Activated T-helper 1 cell treated with anti-CD3 and anti-CD28 coated beads, Interleukin-2, amount 50 U/mL, for 16 hours (primary cell): ENCODE measurements at regions not wholly inside any gene's neighbourhood (a gene's known extent, or its start where the extent isn't known, plus 50 kb on each side); places are given as distances from the start of the nearest gene placed in this dataset.

Source experiments
- DNase-seq, 2 donors: peaks; one replicate each; pipeline ENCODE4 v3.0.0-alpha.2; 2020; ENCODE audit warnings: low read depth in 1 of 2, low spot score in 1 of 2

DNA sequence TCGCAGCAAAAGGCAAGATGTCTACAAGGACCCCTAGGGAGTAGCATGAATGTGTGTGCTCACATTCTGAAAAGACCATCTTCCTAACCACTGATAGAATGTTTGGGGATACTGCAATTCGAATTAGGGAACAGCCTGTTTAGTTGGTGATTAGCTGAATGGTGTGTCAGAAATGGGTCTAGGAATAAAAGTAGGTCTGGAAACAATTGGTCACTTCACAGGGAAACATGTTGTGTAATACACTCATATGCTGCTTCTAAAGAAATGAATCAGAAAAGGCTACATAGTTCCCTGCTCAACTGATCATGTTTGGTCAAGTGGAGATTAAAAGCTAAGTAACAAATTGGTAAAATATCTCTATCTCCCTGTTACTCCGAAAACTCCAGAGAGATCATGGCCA, 2362.4 kb upstream of the TENM3 start:
- DNase-seq = no peak

DNA sequence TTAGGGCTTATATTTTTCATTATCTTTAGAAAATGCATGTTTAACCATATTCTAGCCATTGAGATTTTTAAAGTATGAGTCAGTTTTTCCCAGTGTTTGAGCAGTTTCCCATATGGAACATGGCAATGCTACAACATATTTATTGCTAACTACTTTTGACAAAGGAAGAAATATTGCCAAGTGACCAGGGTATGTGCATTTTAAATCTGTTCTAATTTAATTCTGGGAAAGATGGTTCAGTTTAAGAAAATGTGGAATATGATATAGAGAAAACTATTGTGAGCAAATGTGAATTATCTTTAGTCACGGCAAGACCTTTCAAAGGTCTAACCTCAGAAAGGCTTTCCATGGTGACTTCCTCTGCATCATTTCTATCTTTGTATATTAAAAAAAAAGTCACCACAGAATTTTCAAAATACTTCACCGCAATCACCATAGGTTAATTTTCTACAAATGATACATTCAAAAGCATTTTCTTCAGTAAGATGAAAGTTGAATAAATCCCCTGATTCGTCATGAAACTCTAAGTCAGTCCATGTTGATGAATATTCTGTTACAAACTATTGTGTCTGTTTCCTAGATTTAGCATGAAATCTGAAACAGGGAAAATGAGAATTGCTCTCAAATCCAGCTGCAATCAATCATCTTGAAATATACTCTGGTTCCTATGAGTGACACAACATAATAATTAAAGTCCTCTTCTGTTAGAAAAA, 2349.0 kb upstream of the TENM3 start:
- no peak for DNase-seq

DNA sequence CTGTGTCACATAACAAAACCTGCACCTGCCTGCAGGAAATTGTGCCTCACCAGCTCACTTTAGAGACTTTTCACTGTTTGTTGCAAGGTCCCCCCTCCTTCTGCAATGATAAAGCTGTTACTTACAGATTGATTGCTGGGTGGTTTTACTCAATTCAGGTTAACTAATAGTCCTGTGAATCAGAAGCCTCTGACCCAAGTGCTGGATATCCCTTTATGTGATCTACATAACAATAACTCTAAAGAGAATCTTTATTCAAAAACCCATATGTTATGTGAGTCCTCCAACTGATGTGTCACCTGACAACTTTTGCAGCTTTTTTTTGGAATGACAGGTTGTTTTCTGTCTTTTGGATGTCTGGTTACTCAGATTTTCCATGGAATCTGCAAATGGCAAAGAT, 2323.6 kb upstream of the TENM3 start:
- DNase-seq = no peak

DNA sequence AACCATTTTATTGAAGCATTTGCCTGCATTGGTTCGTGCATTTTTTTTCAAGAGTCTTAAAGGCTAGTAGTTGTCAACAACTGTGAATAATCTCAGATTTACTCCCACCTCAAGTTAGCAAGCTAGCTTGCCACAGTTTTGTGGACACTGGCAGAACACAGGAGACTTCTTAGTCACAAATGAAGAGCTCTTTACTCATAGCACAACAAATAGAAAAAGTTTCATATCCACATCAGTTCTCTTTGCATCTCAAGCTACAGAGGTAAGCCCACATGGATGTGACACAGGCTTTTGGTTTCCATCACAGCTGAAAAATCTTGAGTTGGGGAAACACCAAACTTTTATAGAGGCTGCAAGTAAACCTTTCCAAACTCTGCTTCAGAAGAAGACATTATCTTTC, 2315.7 kb upstream of the TENM3 start:
- DNase-seq = no peak

DNA sequence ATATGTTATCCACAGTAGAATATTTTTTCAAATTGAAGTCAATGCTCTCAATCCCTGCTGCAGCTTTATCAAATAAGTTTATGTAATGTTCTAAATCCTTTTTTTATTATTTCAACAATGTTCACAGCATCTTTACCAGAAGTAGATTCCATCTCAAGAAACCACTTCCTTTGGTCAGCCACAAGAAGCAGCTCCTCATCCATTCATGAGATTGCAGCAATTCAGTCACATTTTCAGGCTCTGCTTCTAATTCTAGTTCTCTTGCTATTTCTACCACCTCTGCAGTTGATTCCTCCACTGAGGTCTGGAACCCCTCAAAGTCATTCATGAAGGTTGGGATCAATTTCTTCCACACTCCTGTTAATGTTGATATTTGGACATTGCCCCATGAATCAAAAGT, 2301.3 kb upstream of the TENM3 start:
- DNase-seq = no peak

DNA sequence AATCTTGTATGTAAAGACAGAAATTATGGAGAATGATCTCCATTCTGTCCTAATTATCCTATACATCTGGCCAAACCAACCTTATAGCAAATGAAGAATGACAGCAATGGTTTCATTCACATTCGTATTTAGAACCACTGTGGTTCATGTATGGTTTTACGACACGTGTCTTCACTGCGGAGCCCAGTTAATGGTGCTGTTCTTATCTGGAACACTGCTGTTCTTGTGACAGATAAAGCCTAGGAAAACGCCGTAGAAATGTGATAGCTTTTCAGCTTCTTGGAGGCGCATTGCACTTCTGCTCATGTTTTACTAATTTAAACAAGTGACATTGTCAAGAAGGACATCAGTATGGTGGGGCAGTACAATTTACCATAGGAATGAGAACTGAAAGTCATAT, 2266.4 kb upstream of the TENM3 start:
- DNase-seq = no peak

DNA sequence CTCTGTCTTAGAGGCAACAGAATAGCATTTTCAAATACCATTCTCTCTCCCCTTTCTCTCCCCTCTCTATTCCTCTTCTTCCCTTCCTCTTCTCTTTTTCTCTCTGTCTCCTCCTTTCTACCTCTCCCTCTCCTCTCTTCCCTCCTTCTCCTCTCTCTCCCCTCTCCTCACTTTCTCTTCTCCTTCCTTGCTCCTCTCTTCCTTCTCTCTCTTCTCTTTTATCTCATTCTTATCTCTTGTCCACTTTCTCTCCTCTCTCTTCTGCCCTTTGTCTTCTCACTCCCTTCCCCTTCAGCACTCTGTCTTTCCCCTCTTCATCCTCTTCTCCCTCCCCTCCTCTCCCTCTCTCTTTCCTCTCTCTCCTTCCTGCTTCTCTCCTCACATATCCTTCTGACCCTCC, 2265.8 kb upstream of the TENM3 start:
- no peak for DNase-seq

DNA sequence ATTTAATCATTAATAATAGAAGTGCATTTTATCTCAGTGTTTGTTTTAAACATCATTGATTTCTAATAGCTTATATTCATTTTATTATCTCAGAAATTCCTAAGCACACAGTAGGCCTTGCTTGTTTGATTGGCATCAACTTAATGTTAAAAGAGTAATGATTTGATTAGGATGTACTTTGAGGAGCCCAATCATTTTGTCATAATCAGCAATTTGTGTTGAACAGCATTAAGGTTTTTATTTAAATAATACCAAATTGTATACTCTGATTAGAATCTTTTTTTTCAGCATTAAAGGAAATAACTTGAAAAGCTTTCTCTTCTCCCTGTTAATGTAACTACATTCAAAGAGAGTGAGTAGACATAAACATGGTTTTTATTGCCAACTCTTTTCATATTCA, 2262.0 kb upstream of the TENM3 start:
- no peak for DNase-seq

DNA sequence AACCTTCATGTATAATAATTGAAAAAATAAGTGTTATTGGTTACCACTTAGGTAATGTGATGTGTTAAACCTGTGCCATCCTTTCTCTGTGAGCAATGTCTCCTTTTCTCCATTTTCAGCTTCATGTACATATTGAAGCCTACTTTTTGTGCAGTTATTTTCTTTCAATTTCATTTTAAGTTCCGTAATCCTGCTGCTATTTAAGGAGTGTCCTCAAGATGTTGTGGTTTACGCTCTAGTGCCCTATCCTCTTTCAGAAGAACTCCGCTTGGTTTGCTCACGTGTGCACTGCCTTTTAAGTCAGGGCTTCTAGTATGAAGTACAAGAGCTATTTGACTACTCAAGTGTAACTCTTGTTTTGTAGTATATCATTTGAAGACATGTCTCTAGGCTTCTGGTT, 2253.2 kb upstream of the TENM3 start:
- DNase-seq = no peak

DNA sequence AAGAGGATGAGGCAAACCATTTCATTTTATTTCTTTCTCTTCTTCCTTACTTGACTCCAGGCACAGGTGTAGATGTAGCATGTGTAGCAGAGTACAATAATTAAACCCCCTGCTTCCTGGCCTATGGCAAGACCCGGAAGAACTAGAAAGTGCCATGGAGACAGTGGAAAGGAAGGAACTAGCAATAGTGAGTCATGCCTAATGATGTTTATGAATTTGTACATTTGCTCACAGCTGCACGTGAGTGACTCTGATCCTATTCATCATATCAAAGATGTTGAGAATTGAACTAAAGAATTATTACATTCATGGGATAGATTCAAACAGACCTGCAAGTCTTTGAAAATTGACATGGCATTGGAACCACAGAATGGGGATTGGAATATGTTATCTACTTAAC, 2233.9 kb upstream of the TENM3 start:
- DNase-seq = no peak

DNA sequence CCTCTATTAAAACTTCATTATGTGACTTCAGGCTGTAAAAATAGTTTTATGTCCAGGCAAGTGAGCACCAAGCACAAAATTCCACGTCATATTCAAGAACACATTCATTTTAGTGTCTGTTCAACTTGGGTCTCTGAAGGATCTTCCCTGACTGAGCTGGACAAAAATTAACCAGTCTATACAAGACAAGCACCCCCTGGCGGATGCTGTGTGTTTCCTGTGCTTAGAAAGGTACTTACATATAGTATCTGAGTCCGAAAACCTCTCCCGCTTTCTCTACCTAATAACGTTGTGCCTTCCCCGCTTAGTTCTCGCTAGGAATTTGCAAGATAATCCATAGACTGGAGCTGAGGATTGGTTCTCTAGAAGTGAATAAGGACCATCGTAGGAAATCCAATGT, 2214.5 kb upstream of the TENM3 start:
- DNase-seq = no peak

DNA sequence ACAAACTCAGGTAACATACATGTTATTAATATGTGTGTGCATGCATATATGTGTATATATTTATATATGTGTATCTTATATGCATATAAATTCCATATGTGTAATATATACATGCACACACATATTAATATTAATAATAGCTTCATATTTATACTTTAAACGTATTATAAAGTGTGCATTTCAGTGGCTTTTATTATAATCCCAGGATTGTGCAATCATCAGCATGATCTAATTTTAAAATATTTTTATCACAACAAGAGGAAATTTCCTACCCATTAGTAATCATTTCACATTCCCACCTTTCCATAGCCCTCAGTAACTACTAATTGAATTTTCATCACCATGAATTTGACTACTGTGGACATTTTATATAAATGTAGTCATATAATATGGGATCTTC, 2211.9 kb upstream of the TENM3 start:
- DNase-seq = no peak

DNA sequence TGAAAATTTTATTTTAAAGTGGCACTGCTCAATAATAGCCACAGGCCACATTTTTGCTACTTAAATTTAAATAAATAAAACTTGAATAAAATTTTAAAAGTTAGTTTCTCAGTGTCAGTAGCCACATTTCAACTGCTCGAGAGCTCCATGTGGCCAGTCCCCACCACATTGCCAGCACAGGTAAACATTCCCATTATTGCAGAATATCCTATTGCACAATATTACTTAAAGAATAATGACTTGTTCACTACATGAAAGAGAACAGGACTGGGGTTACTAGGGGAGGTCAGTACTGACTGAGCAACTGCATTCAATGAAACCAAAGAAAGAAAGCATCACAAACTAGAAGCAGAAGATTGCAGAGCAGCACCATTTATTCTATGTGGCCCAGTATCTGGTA, 2201.6 kb upstream of the TENM3 start:
- no peak for DNase-seq

DNA sequence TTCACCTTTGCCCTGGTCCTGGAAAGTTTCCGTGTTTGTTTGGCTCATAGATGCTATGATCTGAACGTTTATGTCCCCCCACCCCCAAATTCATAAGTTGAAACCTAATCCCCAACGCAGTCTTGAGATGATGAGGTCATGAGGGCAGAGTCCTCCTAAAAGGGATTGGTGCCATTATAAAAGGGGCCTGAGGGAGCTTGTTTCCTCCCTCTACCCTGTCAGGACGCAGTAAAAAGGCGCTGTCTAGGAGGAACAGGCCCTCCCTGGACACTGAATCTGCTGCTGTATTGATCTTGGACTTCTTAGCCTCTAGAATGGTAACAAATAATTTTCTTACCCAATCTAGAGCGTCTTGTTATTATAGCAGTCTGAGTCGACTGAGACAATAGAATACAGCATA, 2190.6 kb upstream of the TENM3 start:
- DNase-seq = no peak

DNA sequence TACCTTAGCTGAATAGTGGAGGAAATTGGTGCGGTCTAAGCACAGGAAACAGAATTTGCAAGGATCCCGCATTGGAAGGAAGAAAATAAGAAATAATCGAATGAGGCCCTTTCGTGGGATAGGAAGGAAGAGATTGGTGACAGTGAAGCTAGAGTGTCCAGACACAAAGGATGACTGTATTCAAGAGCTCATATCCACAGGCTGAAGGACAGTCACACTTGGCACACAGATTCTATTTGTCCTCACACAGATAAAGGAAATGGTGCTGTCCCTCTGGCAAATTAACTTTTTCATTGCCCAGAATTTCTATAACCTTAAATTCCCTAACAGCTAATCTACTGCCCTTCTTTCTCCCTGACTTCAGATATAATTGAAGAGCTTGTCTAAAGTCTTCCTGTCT, 2188.9 kb upstream of the TENM3 start:
- DNase-seq = no peak

DNA sequence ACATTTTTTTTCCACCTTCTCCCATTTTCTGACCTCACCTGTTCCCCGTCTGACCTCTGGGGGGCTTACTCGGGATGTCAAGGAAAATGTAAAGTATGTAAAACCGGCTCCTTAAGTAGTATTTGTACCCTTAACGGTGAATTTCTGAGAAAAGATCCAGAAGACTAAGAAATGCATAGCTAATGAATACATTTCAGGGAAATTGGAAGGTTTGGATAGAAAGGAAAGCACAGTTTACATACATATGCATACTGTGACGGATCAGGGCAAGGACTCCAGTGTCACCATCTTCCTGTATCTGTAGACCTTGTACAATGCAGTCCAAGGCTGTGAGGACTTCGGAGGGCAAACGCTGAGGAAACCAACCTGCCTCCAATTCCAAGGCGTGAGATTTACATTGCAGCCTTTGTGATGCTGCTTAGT, 2185.9 kb upstream of the TENM3 start:
- no peak for DNase-seq

DNA sequence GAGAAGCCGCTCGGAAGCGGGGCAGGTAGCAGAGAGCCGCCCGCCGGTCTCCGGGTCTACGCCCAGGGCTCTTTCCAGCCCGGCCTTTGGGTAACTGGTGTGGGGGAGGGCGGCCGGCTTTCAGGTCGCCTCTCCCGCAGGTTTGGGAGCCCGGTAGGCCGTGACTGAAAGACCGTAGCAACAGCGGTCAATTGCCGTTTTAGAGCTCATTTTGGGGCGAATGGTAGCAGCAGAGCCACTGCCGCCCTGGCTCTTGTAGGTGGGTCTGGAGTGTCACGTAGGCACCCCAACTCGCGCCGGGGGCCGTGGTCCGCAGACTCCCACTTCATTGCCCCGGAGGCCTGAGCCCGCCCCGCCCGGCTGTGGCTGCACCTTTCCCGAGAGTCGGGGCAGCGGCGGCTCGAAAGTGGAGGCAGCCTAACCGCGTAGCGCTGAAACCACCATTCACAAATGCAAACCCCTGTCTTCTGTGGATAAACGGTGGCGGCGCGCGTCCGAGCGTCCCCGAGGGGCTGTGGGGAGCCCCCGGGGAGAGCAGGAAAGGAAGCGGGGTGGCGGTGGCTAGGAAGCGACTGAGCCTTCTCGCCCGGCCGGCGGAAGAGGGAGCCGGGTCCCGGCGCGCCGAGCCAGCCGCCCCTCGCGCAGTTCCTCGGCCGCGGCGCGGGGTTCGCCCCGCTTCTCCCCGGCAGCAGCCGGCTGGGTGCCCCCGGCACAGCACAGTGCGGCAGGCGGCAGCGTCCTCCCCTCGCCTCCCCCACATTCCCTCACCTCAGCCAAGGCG, 2185.1 kb upstream of the TENM3 start:
- no peak for DNase-seq

DNA sequence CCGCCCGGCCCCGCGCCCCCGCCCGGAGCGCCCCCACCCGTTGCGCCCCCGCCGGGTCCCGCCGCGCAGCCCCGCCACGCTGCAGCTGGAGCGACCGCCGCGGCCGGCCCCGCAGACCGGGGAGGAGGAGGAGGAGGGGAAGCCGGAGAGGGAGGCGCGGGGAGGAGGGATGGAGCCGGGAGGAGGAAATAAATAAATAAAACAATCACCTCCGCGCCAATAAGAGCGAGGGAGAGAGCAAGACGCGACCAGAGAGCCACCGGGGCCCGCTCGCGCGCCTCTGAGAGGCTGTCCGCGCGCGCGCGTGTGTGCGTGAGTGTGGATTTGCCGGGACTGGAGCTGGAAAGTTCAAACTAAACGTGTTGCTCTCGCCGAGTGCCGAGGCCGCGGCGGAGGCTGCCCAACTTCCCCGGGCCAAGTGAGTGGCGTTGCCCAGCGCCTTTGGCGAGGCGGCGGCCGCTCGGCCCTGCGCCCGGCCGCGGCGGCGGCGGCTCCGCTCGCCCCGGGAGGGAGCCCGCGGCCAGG, 2184.4 kb upstream of the TENM3 start:
- no peak for DNase-seq

DNA sequence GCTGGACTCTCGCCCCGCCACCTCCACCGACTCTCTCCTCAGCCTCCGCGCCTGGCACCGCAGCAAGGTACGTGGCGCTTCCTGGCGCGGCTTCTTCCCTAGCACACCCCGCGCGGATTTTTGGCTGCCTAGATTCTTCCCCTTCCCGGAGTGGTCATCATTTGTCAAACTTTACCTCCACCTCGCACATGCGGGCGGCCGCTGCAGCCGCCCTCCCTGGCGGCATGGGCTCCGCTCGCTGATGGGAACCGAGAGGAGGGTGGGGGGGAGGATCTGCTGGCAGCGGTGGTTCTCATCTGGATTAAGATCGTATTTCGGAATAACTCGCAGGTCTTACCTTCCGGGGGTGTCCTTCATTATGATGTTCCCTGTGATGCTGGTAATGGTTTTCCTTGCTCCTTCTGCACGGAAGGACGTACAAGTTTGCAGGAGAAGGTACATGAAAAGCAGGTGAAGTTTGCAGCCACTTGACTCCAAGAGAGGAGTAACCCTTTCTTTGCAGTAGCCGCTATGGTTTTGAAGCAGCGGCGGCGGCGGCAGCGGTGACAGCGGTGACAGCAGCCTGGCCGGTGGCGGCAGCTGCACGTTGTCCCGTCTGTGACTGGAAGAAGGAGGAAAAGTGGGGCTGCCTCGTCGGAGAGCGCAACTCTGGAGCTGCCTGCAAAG, 2183.9 kb upstream of the TENM3 start:
- DNase-seq = no peak

DNA sequence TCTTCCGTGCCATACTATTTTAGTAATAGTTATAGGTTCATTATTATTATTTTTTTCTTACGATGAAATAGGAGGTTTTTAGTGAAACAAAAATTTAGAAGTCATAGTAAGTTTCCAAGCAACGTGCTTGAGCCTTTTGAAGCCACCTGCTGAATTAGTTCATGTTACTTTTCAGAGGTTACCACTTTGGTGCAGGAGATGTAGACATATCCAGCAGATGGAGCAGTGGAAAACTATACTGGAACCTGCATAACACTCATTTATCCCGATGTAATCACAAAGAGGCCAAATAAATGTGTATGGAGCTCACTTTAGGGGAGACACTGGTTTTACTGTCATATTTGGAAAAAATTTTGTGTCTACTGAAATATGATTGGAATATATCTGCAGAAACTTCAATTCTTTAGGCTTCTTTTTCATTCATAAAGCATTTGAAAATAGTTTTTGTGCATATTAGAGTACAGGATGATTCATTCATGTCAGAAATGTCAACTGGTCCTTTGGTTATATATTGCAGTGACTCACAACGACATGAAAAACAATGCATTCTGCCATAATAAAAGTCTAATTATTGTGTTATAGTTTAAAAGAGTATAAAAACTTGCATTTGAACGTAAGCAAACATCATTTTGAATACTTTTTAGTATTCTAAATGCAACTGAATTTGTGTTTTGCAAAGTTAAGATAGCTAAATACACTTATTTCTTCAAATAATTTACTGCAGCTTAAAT, 2182.9 kb upstream of the TENM3 start:
- DNase-seq = no peak

DNA sequence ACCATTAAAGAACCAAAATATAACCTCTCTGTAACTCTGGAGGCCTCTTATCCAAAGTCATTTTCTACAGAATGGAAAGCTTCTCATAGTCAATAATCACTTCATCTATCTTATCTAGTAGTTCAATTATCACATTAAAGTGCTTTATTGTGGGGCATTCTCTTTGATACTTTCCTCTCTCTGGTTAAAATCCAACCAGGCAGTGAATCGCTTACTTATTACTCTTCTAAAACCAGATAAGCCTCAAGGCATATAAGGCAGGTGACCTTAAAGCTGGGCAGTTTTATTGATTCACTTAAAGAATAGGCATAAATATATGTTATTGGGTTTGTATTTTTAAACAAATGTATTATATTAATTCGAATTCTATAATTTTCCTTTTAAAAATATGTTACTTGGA, 2162.1 kb upstream of the TENM3 start:
- no peak for DNase-seq

DNA sequence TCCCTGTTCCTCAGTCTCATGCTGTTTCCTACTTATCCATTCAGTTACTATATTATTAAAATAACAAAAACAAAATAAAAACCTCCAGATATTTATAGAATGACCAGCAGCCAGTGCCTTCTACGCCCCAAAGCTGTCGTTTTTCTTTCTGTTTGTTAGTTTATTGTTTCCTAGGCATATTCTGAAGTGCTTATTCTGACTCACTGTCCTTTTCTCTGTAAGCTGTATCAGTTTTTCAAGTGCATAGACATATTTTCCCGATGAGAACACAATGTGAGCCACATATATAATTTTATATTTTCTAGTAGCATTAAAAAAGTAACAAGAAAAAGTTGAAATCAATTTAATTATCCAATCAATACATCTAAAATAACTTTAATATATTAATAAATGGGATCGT, 2158.6 kb upstream of the TENM3 start:
- DNase-seq = no peak
